ENCODE measurements at regions not wholly inside any gene's neighbourhood (a gene's known extent, or its start where the extent isn't known, plus 50 kb on each side); places are given as distances from the start of the nearest gene placed in this dataset.
A peak's percentile ranks its signal among the peaks of the same experiment; 100 is the strongest.

GRCh38 chrX:9311421-9312160 is 153.3 kb upstream of the TBL1X start:
- 79% methylated on average over 8 of the region's 8 CpGs for WGBS (ENCODE audit: insufficient coverage, low coverage, low lambda C conversion rate, missing lambda C conversion rate)
- no peaks in the 10 kb centered on the region for H3K27me3 ChIP-seq
- H3K4me1 ChIP-seq = no peaks in the 10 kb centered on the region
- no peaks in the 10 kb centered on the region for H3K9me3 ChIP-seq
- no peak for DNase-seq
- no peak overlapping the region for H3K4me3 ChIP-seq
- no peak overlapping the region for H3K27ac ChIP-seq
- no peaks in the 10 kb centered on the region for H3K36me3 ChIP-seq
- TF ChIP-seq POLR2A (IDR thresholded peaks at IDR 0.05) (no peak), CTCF (IDR thresholded peaks at IDR 0.05) (no peak)
- ATAC-seq = no peak
- intact Hi-C loops (cut with DNase I) = no loop called here

GRCh38 chrX:9312922-9313867 is 151.7 kb upstream of the TBL1X start:
- peak; percentile 56 to 66 (median 57) for DNase-seq
- peak; percentile 72 to 81 (median 79) for ATAC-seq

GRCh38 chrX:9315086-9315485 is 149.8 kb upstream of the TBL1X start:
- no peak for TF ChIP-seq CTCF (IDR thresholded peaks at IDR 0.05)
- no peak for TF ChIP-seq POLR2A (IDR thresholded peaks at IDR 0.05)
- DNase-seq (no peak), ATAC-seq (no peak)
- intact Hi-C loops (cut with DNase I) = no loop called here
- Histone ChIP-seq H3K9me3 (no peaks in the 10 kb centered on the region), H3K27me3 (no peaks in the 10 kb centered on the region), H3K36me3 (no peaks in the 10 kb centered on the region), H3K27ac (no peak overlapping the region), H3K4me3 (no peak overlapping the region), H3K4me1 (no peaks in the 10 kb centered on the region)
- 93% methylated on average over 3 of the region's 3 CpGs for WGBS (ENCODE audit: insufficient coverage, low coverage, low lambda C conversion rate, missing lambda C conversion rate)

More at GRCh38 chrX:9312922-9313867, 151.7 kb upstream of the TBL1X start:
- Histone ChIP-seq H3K4me1 (no peaks in the 10 kb centered on the region), H3K27ac (no peak overlapping the region), H3K9me3 (no peaks in the 10 kb centered on the region), H3K4me3 (no peak overlapping the region), H3K36me3 (no peaks in the 10 kb centered on the region), H3K27me3 (no peaks in the 10 kb centered on the region)
- intact Hi-C loops (cut with DNase I) = no loop called here
- no peak for TF ChIP-seq POLR2A (IDR thresholded peaks at IDR 0.05)
- peak; percentile 67 to 82 (median 74) for TF ChIP-seq CTCF (IDR thresholded peaks at IDR 0.05)
- 51% methylated on average over 10 of the region's 12 CpGs for WGBS (ENCODE audit: insufficient coverage, low coverage, low lambda C conversion rate, missing lambda C conversion rate)

- Histone ChIP-seq H3K4me1 (no peaks in the 10 kb centered on the region), H3K27me3 (no peaks in the 10 kb centered on the region), H3K27ac (no peak overlapping the region), H3K4me3 (no peak overlapping the region), H3K9me3 (no peaks in the 10 kb centered on the region), H3K36me3 (no peaks in the 10 kb centered on the region)
- no peak for DNase-seq
- TF ChIP-seq POLR2A (IDR thresholded peaks at IDR 0.05) (no peak), CTCF (IDR thresholded peaks at IDR 0.05) (no peak)
- peak; percentile 30 to 60 (median 45) for ATAC-seq
- WGBS (ENCODE audit: insufficient coverage, low coverage, low lambda C conversion rate, missing lambda C conversion rate) = 60% methylated on average over 10 of the region's 10 CpGs
- intact Hi-C loops (cut with DNase I) = no loop called here
Observed at GRCh38 chrX:9316096-9316495, 148.8 kb upstream of the TBL1X start.

Measured in right lobe of liver (tissue), 6 donors.